Endothelial cell of umbilical vein (primary cell): ENCODE measurements at regions not wholly inside any gene's neighbourhood (a gene's known extent, or its start where the extent isn't known, plus 50 kb on each side); places are given as distances from the start of the nearest gene placed in this dataset.

ENCODE experiments used
- BruUV-seq: library from RNA; stranded (reverse); fragments of 400-500 nt; replicated peaks from 2 replicates; lab custom pipeline; 2021; lab: Mats Ljungman, UMichigan
- CTCF ChIA-PET: fragments of 300-600, 350-600 bp; sonication (Branson Sonifier 250); formaldehyde crosslinking; loops from one replicate; lab custom pipeline; 2021; ENCODE audit warnings: antibody characterized with exemption, inconsistent platforms; lab: Charles Lee
- POLR2A ChIA-PET: fragments of 300-600, 350-600 bp; sonication (Branson Sonifier 250); formaldehyde crosslinking; loops from one replicate; lab custom pipeline; 2021; ENCODE audit warnings: antibody characterized with exemption, inconsistent platforms; lab: Charles Lee
- DNase-seq: peaks from one replicate; pipeline ENCODE4 v3.0.0-alpha.2; 2011; ENCODE audit warnings: low read depth, low spot score
- FAIRE-seq: peaks from 2 replicates; lab custom pipeline; 2011; peaks lifted over from hg19 to GRCh38; lab: Jason Lieb, UNC
- H2AFZ ChIP-seq: 2 replicates; pipeline ENCODE4 v1.6.0; 2012; ENCODE audit warnings: low read depth, low read length, control low read depth, inconsistent platforms
- H3K27ac ChIP-seq: 2 replicates; pipeline ENCODE4 v1.5.1; 2011; ENCODE audit warnings: low read depth, mild to moderate bottlenecking, control low read depth, low read length, moderate library complexity; ENCODE audit not compliant: insufficient read depth
- H3K27me3 ChIP-seq, 2 experiments: 2 replicates each; pipeline versions ENCODE4 v1.6.0 to v1.6.1; 2011; ENCODE audit warnings: low read length in 2 of 2, mixed read lengths in 1 of 2; ENCODE audit not compliant: control insufficient read depth in 2 of 2, insufficient read depth in 2 of 2
- H3K36me3 ChIP-seq, 2 experiments: 2 replicates in 1 of 2; 3 replicates in 1 of 2; pipeline ENCODE4 v1.5.1; 2011; ENCODE audit warnings: low read length in 2 of 2, mild to moderate bottlenecking in 1 of 2, moderate library complexity in 1 of 2; ENCODE audit not compliant: control insufficient read depth in 2 of 2, insufficient read depth in 2 of 2; ENCODE audit errors: extremely low read depth in 1 of 2
- H3K4me1 ChIP-seq: 3 replicates; pipeline ENCODE4 v1.5.1; 2011; ENCODE audit warnings: mild to moderate bottlenecking, low read length; ENCODE audit not compliant: control insufficient read depth, insufficient read depth; ENCODE audit errors: extremely low read depth
- H3K4me2 ChIP-seq: 2 replicates; pipeline ENCODE4 v1.6.1; 2011; ENCODE audit warnings: low read length, control low read depth, mixed read lengths; ENCODE audit not compliant: insufficient read depth
- H3K4me3 ChIP-seq, 3 experiments: fragments of 200-600 bp in 1 of 3; sonication (generic), shearing (Covaris generic) in 1 of 3; replicated peaks in 1 of 3; 2 replicates each; pipeline ENCODE4 v1.5.1; 2011 to 2016; ENCODE audit warnings: control low read depth in 3 of 3, low read length in 3 of 3, mild to moderate bottlenecking in 2 of 3, inconsistent platforms in 1 of 3, low read depth in 1 of 3, moderate library complexity in 1 of 3; ENCODE audit not compliant: insufficient read depth in 1 of 3
- H3K79me2 ChIP-seq: 2 replicates; pipeline ENCODE4 v1.6.0; 2012; ENCODE audit warnings: low read length, inconsistent platforms; ENCODE audit not compliant: control insufficient read depth, insufficient read depth
- H3K9ac ChIP-seq: replicated peaks from 2 replicates; pipeline ENCODE3; 2011; ENCODE audit warnings: low read length, control low read depth; ENCODE audit not compliant: insufficient read depth; ENCODE audit errors: extremely low read depth
- H3K9me1 ChIP-seq: replicated peaks from 3 replicates; pipeline ENCODE4 v1.6.0; 2011; ENCODE audit warnings: mild to moderate bottlenecking, low read length; ENCODE audit not compliant: control insufficient read depth, insufficient read depth; ENCODE audit errors: extremely low read depth
- H3K9me3 ChIP-seq: replicated peaks from 2 replicates; pipeline ENCODE4 v1.5.1; 2012; ENCODE audit warnings: low read length, inconsistent platforms; ENCODE audit not compliant: control insufficient read depth, insufficient read depth
- H4K20me1 ChIP-seq: replicated peaks from 2 replicates; pipeline ENCODE3; 2011; ENCODE audit warnings: mild to moderate bottlenecking, low read length; ENCODE audit not compliant: control insufficient read depth, insufficient read depth; ENCODE audit errors: extremely low read depth
- EZH2 ChIP-seq: IDR thresholded peaks from 2 replicates; pipeline ENCODE4 v1.6.1; 2012; ENCODE audit warnings: borderline replicate concordance, low read depth, mild to moderate bottlenecking, moderate library complexity, low read length, inconsistent platforms; ENCODE audit not compliant: severe bottlenecking
- GATA2 ChIP-seq: IDR thresholded peaks from 2 replicates; pipeline ENCODE4 v1.7.0; 2011; ENCODE audit warnings: low read depth, mild to moderate bottlenecking, moderate library complexity, mixed read lengths, low read length; ENCODE audit not compliant: insufficient read length, insufficient read depth
- JUN ChIP-seq: IDR thresholded peaks from 2 replicates; pipeline ENCODE4 v1.6.1; 2011; ENCODE audit warnings: borderline replicate concordance, low read depth; ENCODE audit not compliant: insufficient read length, insufficient read depth
- MYC ChIP-seq: IDR thresholded peaks from one replicate; pipeline ENCODE4 v1.6.1; 2011; ENCODE audit warnings: mild to moderate bottlenecking, low read depth, low read length
- POLR2A ChIP-seq: IDR thresholded peaks from 2 replicates; pipeline ENCODE4 v1.6.1; 2012; ENCODE audit warnings: low read depth, mild to moderate bottlenecking, control low read depth, low read length
- POLR2AphosphoS5 ChIP-seq: IDR thresholded peaks from 2 replicates; pipeline ENCODE4 v1.6.1; 2012; ENCODE audit warnings: low read depth, mild to moderate bottlenecking, control low read depth, low read length, moderate library complexity; ENCODE audit not compliant: insufficient read depth
- dilution Hi-C: fragments of 300-500 bp; cut with MboI; formaldehyde crosslinking; loops from one replicate; pipeline ENCODE4 v1.15.0; 2019; ENCODE audit warnings: low sequenced_read_pairs; ENCODE audit not compliant: extremely low pct_ligation_motif_present
- intact Hi-C: fragments of 100-400 bp; cut with micrococcal nuclease; formaldehyde crosslinking; loops from one replicate; pipeline ENCODE4 v1.10.0; 2022
- TF ChIP-seq, protein P1 (sequence below): IDR thresholded peaks from 2 replicates; pipeline ENCODE4 v1.6.1; 2011; ENCODE audit not compliant: insufficient read depth, insufficient read length
- TF ChIP-seq, protein P2 (sequence below), 2 donors: IDR thresholded peaks; 1 replicate in 1 of 2; 2 replicates in 1 of 2; pipeline ENCODE4 v1.5.1; 2011; ENCODE audit warnings: low read length in 2 of 2, mild to moderate bottlenecking in 2 of 2, moderate library complexity in 2 of 2, control low read depth in 1 of 2, inconsistent platforms in 1 of 2, low read depth in 1 of 2; ENCODE audit not compliant: insufficient read depth in 1 of 2; ENCODE audit errors: extremely low read depth in 1 of 2

DNA sequence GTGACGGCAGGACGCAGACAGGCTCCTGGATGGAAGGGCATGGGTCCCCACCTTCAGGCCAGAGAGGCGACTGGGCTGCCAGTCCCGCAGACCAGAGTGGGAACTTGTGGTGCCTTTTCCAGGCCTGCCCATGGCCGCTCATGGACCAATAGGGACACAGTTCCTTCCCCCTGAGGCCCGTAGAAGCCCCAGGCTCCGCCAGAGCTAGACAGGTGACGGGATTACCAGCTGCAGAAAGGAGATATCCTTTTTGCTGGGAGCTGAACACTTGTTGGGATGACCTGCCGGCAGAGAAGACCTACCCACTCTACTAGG is 73.6 kb upstream of the RASSF8 start:
- dilution Hi-C loops: no loop called here

More for the DNA sequence above, 73.6 kb upstream of the RASSF8 start:
- intact Hi-C loops: no loop called here
- Histone ChIP-seq H3K4me1 (no peaks in the 10 kb centered on the region), H2AFZ (no peak overlapping the region), H3K36me3 (no peaks in the 10 kb centered on the region), H3K79me2 (no peaks in the 10 kb centered on the region), H3K9me1 (no peaks in the 10 kb centered on the region), H3K4me2 (no peak overlapping the region), H3K4me3 (no peak overlapping the region), H3K27ac (no peak overlapping the region), H3K9ac (no peak overlapping the region), H4K20me1 (no peaks in the 10 kb centered on the region), H3K27me3 (no peaks in the 10 kb centered on the region), H3K9me3 (no peaks in the 10 kb centered on the region)
- CTCF ChIA-PET: no interaction called here
- POLR2A ChIA-PET: no interaction called here
- DNase-seq: no peak
- FAIRE-seq: no peak
- BruUV-seq: no TSS peak
- TF ChIP-seq, protein P1, sequence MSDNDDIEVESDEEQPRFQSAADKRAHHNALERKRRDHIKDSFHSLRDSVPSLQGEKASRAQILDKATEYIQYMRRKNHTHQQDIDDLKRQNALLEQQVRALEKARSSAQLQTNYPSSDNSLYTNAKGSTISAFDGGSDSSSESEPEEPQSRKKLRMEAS: no peak
- no peak for TF ChIP-seq MYC
- TF ChIP-seq EZH2: no peak
- TF ChIP-seq, protein P2, sequence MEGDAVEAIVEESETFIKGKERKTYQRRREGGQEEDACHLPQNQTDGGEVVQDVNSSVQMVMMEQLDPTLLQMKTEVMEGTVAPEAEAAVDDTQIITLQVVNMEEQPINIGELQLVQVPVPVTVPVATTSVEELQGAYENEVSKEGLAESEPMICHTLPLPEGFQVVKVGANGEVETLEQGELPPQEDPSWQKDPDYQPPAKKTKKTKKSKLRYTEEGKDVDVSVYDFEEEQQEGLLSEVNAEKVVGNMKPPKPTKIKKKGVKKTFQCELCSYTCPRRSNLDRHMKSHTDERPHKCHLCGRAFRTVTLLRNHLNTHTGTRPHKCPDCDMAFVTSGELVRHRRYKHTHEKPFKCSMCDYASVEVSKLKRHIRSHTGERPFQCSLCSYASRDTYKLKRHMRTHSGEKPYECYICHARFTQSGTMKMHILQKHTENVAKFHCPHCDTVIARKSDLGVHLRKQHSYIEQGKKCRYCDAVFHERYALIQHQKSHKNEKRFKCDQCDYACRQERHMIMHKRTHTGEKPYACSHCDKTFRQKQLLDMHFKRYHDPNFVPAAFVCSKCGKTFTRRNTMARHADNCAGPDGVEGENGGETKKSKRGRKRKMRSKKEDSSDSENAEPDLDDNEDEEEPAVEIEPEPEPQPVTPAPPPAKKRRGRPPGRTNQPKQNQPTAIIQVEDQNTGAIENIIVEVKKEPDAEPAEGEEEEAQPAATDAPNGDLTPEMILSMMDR (IDR thresholded peaks at IDR 0.05; ENCODE audit: extremely low read depth in 1 of 2, insufficient read depth in 1 of 2, low read depth in 1 of 2, low read length in 2 of 2): no peak
- TF ChIP-seq POLR2A: no peak
- no peak for TF ChIP-seq GATA2
- no peak for TF ChIP-seq POLR2AphosphoS5
- TF ChIP-seq JUN: no peak
